Natural killer cell (primary cell): ENCODE measurements at regions not wholly inside any gene's neighbourhood (a gene's known extent, or its start where the extent isn't known, plus 50 kb on each side); places are given as distances from the start of the nearest gene placed in this dataset.

ENCODE experiments used
- ATAC-seq, 3 donors: fragments of 150-1000 bp in 2 of 3; fragments of 200-7000 bp in 1 of 3; cut with Tn5 transposase; 1 replicate in 1 of 3; 2 replicates in 2 of 3; pipeline ENCODE4 v1.10.0; 2021; ENCODE audit warnings: mild to moderate bottlenecking in 2 of 3, moderate library complexity in 2 of 3
- DNase-seq, 2 donors: peaks; one replicate each; pipeline versions ENCODE4 v3.0.0 to v3.0.0-alpha.2; 2013 to 2021; ENCODE audit warnings: mixed read lengths in 1 of 2
- H3K27ac ChIP-seq: one replicate; pipeline ENCODE4 v1.5.1; 2013; ENCODE audit warnings: mild to moderate bottlenecking, low read length
- H3K27me3 ChIP-seq: one replicate; pipeline ENCODE4 v1.6.1; 2013; ENCODE audit warnings: low read length; ENCODE audit not compliant: control insufficient read depth, insufficient read depth
- H3K36me3 ChIP-seq: one replicate; pipeline ENCODE4 v1.6.1; 2013; ENCODE audit warnings: low read length; ENCODE audit not compliant: control insufficient read depth, insufficient read depth
- H3K4me1 ChIP-seq: one replicate; pipeline ENCODE4 v1.6.1; 2013; ENCODE audit warnings: low read length; ENCODE audit not compliant: control insufficient read depth, insufficient read depth
- H3K4me3 ChIP-seq: one replicate; pipeline ENCODE4 v1.5.1; 2013; ENCODE audit warnings: low read length
- H3K9me3 ChIP-seq: one replicate; pipeline ENCODE4 v1.6.1; 2013; ENCODE audit warnings: low read length; ENCODE audit not compliant: control insufficient read depth, insufficient read depth
- H3K27ac Mint-ChIP-seq, 2 donors: one replicate each; pipeline ENCODE4 v1.8.0; 2022; ENCODE audit warnings: mild to moderate bottlenecking in 2 of 2, mixed read lengths in 2 of 2, moderate library complexity in 1 of 2
- H3K27me3 Mint-ChIP-seq, 2 donors: one replicate each; pipeline ENCODE4 v1.8.0; 2022; ENCODE audit warnings: low read depth in 2 of 2, mixed read lengths in 2 of 2
- H3K36me3 Mint-ChIP-seq: one replicate; pipeline ENCODE4 v1.8.0; 2022; ENCODE audit warnings: mixed read lengths
- H3K4me1 Mint-ChIP-seq, 2 donors: one replicate each; pipeline ENCODE4 v1.8.0; 2022; ENCODE audit warnings: mixed read lengths in 2 of 2
- H3K4me3 Mint-ChIP-seq: one replicate; pipeline ENCODE4 v1.8.0; 2022; ENCODE audit warnings: mild to moderate bottlenecking, moderate library complexity, mixed read lengths
- H3K9me3 Mint-ChIP-seq, 2 donors: one replicate each; pipeline ENCODE4 v1.8.0; 2022; ENCODE audit warnings: mixed read lengths in 2 of 2
- CTCF ChIP-seq: fragments of 200-600 bp; IDR thresholded peaks from one replicate; pipeline ENCODE4 v1.8.0; 2022; ENCODE audit warnings: antibody characterized with exemption
- WGBS: methylation state at CpG from one replicate; pipeline ENCODE4 v1.1.7; 2013; ENCODE audit warnings: missing lambda C conversion rate; ENCODE audit not compliant: insufficient coverage; 5-methylcytosine and 5-hydroxymethylcytosine counted together
- intact Hi-C: fragments of 100-400 bp; cut with micrococcal nuclease; formaldehyde crosslinking; loops from one replicate; pipeline ENCODE4 v1.14.2; 2022

DNA sequence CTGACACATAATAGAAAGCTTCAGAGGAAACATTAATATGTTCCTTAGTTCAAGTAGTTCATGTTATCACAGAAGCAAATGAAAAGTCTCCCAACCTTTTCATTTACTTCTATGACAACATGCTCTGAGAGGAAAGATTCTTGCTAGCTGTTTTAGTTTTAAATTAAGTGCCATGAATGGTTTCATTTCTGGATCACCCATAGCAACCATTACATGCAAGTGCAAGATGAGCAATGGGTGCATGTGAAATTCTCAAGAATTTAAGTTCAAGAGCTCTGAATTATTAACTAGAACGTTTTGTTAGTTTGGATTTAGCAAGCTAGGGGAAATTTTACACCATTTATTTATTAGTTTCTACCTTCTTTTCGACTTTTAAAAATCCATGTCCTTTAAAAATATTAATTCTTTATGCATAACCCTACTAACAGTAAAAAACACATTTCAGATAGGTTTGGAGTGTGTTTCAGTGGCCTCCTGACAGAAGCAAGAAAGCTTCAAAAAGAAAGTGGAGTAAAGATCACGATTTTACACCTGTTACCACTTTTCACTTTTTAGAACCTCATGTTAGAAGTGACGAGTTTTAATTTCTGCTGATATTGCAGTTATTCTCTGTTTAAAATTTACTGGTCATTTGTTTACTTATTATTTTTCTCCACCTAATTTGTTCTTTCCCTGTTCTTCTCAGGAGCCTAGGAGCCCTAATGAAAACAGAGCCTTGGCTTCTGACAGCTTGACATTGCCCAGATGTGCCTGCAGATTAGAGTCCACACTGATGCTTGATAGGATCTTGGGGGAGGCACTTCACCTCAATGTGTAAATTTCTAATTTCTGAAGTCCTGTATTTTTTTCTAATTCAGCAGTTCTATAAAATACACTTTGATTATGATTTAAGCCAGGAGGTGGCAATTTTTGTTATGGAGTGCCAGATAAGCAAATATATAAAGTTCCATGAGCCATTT lies 995.3 kb upstream of the PHF14 start:
- ATAC-seq = no peak
- no peaks in the 10 kb centered on the region for H3K9me3 ChIP-seq
- WGBS = no CpG with 5 or more reads among the region's 4 CpGs

DNA sequence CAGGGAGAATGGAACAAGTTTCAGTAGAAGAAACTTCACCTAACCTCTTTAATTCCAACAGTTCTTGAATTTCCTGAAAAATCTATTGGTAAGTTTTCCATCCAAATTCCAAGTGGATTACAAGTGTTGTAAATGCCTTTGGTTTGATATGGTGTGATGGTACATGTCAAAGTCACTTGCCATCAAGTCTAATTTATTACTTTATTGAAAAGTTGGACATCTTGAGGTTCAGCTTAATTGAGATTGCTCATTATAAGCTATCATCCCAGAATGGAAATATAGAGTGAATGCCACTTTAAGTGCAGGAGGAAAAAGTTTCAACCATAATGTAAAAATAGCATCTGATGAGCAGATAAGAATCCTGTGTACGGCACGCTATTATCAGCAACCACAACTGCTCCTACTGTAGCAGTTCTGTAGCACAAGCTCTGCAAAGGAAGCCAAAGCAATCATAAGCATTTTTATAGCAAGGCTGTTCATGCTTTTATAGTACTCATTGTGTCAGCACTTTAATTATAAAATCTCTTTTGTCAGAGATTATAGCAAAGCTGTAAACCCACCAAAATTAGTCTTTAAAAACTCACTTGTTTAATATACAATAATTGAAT lies 991.8 kb upstream of the PHF14 start:
- DNase-seq (no peak), ATAC-seq (no peak)
- no peak overlapping the region for H3K4me3 Mint-ChIP-seq
- WGBS = 8% methylated on average over 2 of the region's 2 CpGs
- no peak overlapping the region for H3K27ac Mint-ChIP-seq
- no peaks in the 10 kb centered on the region for H3K27me3 Mint-ChIP-seq
- no peaks in the 10 kb centered on the region for H3K4me1 Mint-ChIP-seq
- Histone ChIP-seq H3K27ac (no peak overlapping the region), H3K36me3 (no peaks in the 10 kb centered on the region), H3K4me1 (no peaks in the 10 kb centered on the region), H3K27me3 (no peaks in the 10 kb centered on the region), H3K4me3 (no peak overlapping the region), H3K9me3 (no peaks in the 10 kb centered on the region)
- intact Hi-C loops = no loop called here
- TF ChIP-seq CTCF = no peak
- no peaks in the 10 kb centered on the region for H3K36me3 Mint-ChIP-seq
- H3K9me3 Mint-ChIP-seq = peaks cover 2 to 3% of the 10 kb centered on the region in 2 donors

More for the DNA sequence above, 995.3 kb upstream of the PHF14 start:
- Histone ChIP-seq H3K27me3 (no peaks in the 10 kb centered on the region), H3K36me3 (no peaks in the 10 kb centered on the region), H3K4me1 (no peaks in the 10 kb centered on the region), H3K27ac (no peak overlapping the region), H3K4me3 (no peak overlapping the region)
- intact Hi-C loops = no loop called here
- Mint-ChIP-seq H3K4me1 (no peaks in the 10 kb centered on the region), H3K27ac (no peak overlapping the region), H3K27me3 (no peaks in the 10 kb centered on the region), H3K9me3 (peaks cover 2 to 3% of the 10 kb centered on the region in 2 donors), H3K36me3 (no peaks in the 10 kb centered on the region), H3K4me3 (no peak overlapping the region)
- DNase-seq = no peak
- TF ChIP-seq CTCF = no peak

DNA sequence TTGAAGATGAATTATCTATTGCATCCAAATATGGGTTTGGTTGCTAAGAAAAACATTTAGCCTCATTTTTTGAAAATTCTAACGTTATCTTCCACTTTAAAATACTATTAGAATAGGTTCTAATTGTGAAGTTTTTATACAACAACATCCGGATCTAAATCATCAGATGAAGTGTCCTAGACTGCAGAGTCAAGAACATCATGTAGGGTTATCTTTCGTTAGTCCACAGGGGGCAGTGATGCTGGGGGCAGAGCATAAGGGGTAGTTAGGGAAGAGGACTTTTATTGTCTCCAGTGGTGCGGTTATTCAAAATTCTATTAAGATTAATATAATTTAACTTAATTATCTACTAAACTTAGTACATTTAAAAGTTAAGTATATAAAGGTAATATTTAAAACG lies 990.6 kb upstream of the PHF14 start:
- H3K4me3 ChIP-seq = no peak overlapping the region
- no peaks in the 10 kb centered on the region for H3K4me1 ChIP-seq
- Mint-ChIP-seq H3K9me3 (peaks cover 2 to 9% of the 10 kb centered on the region in 2 donors), H3K4me1 (no peaks in the 10 kb centered on the region), H3K27me3 (no peaks in the 10 kb centered on the region), H3K36me3 (no peaks in the 10 kb centered on the region), H3K27ac (no peak overlapping the region), H3K4me3 (no peak overlapping the region)
- DNase-seq (no peak), ATAC-seq (no peak)
- intact Hi-C loops = no loop called here
- no peaks in the 10 kb centered on the region for H3K27me3 ChIP-seq
- no peak overlapping the region for H3K27ac ChIP-seq
- 100% methylated on average over 1 of the region's 5 CpGs for WGBS
- no peaks in the 10 kb centered on the region for H3K36me3 ChIP-seq
- H3K9me3 ChIP-seq = no peaks in the 10 kb centered on the region
- no peak for TF ChIP-seq CTCF
